NCI-H2227 (cell line): ENCODE measurements at regions not wholly inside any gene's neighbourhood (a gene's known extent, or its start where the extent isn't known, plus 50 kb on each side); places are given as distances from the start of the nearest gene placed in this dataset.
"Not testable (repeated sequence)": the region's sequence is repeated elsewhere in the genome, so short reads cannot be mapped to it uniquely, and the experiment has no call there.

Experiments
- DNase-seq: peaks from one replicate; lab custom pipeline; 2025; ENCODE audit not compliant: unreplicated experiment; lab: John Stamatoyannopoulos, UW

DNA sequence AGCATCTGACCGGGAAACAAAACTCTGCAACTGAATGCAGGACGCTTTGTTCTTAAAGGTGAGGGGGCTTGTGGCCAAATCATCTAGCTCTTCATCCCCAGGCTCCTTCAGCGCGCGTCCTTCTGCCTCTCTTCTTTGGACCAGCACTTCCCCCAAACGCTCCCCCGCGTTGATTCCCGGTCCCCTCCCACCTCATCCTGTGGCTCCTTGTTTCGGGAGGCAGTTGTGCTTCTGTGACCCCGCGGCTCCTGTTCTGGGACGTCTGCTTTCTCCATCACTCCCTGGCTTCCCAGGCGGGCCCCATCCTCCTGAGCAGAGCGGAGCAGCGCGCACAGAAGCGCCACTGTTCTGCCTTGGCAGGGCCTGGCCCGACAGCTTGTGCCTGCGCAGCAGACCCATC is 109.7 kb upstream of the ZNG1E start:
- DNase-seq: not testable (repeated sequence)

DNA sequence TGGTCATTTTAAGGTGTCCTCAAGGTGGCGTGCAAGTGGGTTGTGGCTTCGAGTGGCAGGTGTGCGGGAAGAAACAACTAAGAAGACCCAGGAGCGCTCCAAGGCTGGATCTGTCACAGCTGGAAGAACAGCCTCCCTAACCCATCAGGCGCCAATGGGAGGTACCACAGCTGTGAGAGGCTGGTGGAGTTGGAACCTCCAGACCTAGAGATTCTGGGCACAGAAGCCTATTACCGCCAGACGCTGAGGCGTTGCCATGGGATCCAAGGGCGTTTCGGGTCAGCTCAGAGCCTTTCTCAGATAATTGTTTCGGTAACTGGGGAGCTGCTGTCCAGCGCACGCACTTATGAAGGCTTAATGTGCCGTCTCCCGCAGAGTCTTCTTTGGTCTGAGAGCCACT is 156.7 kb upstream of the ZNG1E start:
- DNase-seq: not testable (repeated sequence)

DNA sequence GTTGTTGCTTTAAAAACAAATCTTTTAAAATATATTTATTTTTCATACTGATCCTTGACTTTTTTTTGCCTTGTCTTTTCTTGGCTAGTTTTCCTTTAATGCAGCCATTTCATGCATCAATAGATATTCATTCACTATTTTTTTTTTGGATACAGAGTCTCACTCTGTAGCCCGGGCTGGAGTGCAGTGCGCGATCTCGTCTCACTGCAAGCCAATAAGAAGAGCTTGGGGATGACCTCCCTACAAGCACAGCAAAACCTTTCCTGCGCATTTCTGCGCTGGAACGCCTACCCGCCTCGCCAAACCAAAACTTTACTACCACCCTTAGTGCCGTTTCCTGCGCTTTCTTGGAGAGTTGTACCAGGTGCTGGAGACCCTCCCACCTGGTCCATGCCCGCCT is 161.3 kb upstream of the ZNG1E start:
- DNase-seq: not testable (repeated sequence)

DNA sequence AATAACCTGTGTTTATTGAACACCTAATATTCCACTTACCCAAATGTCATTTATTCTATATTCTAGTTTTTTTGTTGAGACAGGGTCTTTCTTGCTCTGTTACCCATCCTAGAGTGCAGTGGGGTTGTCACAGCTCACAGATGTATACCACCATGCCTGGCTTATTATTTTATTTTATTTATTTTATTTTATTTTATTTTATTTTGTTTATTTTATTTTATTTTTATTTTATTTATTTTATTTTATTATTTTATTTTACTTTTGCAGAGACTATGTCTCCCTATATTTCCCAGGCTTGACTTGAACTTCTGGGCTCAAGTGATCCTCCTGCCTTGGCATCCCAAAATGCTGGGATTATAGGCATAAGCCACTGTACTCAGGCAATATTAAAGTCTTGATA is 167.8 kb upstream of the ZNG1E start:
- not testable (repeated sequence) for DNase-seq

GRCh38 chr9:65504686-65505085 is 171.0 kb upstream of the ZNG1E start:
- DNase-seq: not testable (repeated sequence)

DNA sequence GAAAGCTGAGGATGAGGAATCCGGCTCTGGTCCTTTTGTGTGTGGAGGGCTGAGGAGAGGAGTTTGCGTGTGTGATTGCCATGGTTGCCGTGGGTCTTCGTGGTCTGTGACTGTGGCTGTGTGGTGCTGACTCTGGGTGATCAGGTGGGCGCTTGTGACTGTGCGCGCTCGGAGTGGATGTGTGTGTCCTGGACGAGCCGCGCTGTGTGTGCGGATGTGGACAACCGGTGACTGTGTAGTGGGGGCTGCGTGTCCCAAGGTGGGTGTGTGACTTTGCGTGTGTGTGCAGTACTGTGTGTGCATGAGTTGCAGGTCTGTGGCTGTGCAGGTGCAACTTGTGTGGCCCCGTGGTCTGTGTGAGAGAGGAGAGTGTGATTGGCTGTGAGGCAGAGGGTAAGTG is 172.0 kb upstream of the ZNG1E start:
- not testable (repeated sequence) for DNase-seq

GRCh38 chr9:65482890-65483289 is 192.8 kb upstream of the ZNG1E start:
- DNase-seq: not testable (repeated sequence)

DNA sequence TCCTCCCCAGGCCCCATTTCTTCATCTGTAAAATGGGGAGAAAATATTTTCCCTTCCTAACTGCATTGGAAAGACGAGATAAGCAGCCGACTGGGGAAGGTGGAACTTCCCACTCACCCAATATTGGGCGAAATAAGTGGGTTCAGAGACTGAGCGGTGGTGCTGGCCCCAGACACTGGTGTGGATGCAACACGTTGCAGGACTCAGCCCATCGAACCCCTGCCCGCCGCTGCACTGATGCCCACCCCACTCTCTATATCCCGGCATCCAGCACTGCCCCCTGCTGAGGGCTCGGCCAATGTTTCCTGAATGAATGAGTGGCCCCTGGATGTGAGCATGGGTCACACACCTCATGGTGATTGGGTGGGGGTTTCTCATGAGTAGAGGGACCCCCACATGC is 194.4 kb upstream of the ZNG1E start:
- not testable (repeated sequence) for DNase-seq

DNA sequence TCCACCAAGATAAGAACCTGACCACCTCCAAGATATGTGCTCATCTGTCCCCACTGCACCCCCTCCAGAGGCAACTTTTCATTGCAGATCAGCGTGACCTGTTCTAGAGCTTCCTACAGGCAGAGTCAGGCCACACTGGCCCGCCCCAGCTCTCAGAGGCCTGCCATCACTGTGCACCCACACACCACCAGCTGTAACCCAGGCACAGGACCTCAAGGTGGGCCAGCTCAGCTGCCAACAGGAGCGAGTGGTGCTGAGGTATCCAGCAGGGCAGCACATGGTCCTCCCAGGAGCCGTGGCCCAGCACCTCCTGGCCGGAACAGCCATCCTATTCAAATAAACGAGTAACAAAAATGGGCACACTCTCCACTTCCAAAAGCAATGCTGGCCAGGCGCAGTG is 189.9 kb upstream of the FOXD4L5 start:
- not testable (repeated sequence) for DNase-seq

DNA sequence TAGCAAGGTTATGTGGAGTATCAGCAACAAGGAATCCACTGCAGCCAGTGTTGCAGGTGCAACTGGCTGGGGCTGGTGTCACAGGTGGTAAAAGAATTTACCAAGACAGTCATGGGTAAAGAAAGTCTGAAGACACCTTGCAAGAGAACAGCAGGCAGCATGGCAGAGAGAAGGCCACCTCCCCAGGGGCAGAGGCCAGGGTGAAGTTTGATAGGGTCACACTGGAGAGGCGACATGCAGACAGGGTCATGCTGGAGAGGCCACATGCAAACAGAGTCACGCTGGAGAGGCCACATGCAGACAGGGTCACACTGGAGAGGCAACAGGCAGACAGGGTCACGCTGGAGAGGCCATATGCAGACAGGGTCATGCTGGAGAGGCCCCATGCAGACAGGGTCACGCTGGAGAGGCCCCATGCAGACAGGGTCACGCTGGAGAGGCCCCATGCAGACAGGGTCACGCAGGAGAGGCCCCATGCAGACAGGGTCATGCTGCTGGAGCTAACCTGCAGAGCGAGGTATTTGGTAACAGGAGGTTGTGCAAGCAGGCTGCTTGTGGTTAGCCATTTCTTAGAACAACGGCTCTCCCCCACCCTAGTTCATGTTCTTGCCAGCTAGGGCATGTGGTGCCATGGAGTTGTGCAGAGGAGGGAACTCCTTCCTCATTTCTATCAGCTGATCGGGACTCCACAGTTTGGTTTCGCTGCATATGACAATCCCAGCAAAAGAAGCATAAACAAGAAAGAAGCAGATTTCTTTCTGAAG is 188.2 kb upstream of the FOXD4L5 start:
- DNase-seq: not testable (repeated sequence)

DNA sequence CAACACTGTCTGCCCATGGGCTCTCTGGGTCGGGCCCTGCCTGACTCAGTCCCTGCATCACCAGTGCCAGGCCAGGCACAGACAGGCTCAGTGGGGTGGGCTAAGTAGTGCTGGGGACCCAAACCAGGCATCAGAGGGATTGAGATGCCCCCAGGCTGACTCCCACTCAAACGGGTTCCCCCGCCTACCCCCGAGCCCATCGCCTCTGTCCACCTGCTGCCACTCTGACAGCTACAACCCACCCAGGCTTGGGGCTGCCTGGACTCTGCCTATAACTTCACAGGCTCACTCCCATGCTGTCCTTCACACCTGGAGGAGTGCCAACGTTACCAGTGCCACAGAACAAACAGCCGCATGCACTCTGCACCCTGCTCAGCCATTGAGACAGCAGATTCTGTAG is 186.1 kb upstream of the FOXD4L5 start:
- not testable (repeated sequence) for DNase-seq

GRCh38 chr9:65466911-65467734 is 182.1 kb upstream of the FOXD4L5 start:
- not testable (repeated sequence) for DNase-seq

- DNase-seq: peak; percentile 0
Observed at GRCh38 chr9:65465246-65465895, 180.4 kb upstream of the FOXD4L5 start.

DNA sequence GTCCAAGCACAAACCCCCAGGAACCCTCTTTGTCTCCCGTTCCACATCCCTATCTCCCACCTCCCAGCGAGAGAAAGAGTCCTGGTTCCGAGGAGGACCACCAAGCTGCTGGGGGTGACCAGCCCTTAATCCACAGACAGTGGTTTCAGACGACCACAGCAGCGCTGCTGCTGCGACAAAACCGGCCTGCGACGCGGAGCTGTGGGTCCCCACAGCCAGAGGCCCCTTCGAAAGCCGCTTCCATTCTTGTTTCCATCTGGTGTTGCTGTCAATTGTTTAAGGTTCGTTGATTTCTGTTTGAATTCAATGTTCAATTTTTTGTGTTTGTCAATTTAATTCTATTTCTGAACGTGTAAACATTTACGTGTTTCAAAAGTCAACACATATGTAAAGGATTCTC is 177.5 kb upstream of the FOXD4L5 start:
- DNase-seq: not testable (repeated sequence)

DNA sequence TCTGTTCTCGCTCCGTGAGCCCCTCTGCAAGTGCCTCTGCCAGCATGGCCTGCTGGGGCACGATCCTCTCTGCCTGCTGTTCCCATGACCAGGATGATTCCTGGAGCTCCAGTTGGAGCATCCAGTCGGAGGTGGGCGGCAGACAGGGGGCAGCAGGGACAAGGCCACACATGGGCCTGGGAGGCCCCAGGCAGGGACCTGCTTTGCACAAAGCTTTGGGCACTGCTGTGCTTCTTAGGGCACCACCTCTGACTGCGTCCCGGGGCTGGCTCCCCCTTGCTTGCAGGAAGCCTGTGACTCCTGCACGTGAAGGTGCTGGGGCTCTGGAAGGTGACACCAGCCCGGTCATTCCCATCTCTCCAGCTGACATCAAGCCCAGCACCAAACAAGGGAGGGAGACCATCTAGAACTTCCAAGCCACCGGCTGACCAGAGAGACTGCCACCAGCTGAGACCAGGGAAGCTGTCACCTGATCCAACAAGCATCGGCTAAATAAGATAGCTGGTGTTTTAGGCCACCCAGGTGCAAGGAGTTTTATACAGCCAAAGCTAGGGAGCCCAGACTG is 174.8 kb upstream of the FOXD4L5 start:
- no peak for DNase-seq

DNA sequence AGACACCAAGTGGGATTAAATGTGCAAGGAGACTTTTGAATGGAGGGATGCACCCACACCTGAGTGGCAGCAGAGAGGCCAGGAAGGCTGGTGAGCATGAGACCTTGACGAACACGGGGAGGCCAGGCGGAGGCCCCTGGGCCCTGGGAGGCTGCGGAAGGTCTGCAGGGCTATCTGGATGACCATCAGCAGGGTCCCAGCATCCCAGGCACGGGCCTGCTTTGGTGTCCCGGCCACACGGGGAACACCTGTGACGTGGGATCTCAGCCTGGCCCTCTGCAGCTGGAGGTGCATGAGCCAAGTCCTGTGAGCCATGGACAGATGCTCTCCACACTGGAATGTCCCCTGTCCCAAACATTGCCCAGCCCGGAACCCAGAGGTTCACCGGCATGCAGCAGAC is 174.0 kb upstream of the FOXD4L5 start:
- DNase-seq: no peak

DNA sequence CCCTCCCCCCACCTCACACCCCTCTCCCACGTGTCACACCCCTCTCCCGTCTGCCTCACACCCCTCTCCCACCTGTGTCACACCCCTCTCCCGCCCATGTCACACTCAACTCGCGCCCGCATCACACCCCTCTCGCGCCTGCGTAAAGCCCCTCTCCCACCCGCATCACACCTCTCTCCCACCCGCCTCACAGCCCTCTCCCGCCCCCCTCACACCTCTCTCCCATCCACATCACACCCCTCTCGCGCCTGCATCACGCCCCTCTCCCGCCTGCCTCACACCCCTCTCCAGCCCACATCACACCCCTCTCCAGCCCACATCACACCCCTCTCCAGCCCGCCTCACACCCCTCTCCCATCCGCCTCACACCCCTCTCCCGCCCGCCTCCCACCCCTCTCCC is 173.5 kb upstream of the FOXD4L5 start:
- no peak for DNase-seq

- DNase-seq: not testable (repeated sequence)
Observed at GRCh38 chr9:65456991-65457390, 172.0 kb upstream of the FOXD4L5 start.

- DNase-seq: not testable (repeated sequence)
Observed at GRCh38 chr9:65455751-65456647, 171.0 kb upstream of the FOXD4L5 start.

DNA sequence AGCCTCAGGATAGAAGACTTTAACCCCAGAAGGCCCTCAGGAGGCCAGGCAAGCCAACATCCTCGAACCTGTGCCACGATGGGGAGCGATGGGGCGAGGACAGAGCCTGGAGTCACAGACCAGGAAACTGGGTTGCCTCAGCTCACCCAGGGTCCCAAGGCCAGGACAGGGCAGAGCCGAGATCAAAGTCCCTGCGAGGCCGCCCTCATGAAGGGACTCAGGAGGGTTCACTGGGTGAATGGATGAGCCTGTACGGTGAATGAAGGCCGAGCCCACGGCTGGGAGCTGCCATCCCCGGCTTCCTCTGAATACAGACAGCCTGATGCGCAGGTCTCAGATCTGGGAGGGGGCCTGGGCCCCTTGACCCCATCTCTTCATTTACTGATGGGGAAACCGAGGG is 170.1 kb upstream of the FOXD4L5 start:
- not testable (repeated sequence) for DNase-seq
